ENCODE measurements at regions not wholly inside any gene's neighbourhood (a gene's known extent, or its start where the extent isn't known, plus 50 kb on each side); places are given as distances from the start of the nearest gene placed in this dataset.
A peak's percentile ranks its signal among the peaks of the same experiment; 100 is the strongest.

DNA sequence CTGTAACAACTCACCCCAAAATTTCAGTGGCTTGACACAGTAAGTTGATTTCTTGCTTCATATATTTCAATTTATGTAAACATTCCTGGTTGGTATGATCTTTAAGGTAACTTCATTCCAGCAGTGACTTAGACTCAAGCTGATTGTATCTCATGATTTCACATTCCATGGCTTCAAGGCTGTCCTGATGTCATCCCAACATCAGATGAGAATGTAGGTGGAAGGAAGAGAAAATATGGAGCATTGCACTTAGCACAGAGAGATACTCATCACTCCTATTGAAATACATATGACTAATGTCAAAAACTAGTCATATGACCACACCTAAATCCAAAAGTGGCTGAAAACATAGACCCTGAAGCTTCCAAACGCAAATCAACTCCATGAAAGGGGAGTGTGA, 793.8 kb downstream of the TBL1XR1 start:
- Histone ChIP-seq H3K36me3 (ENCODE audit: insufficient read depth, low read length, poor library complexity, severe bottlenecking) (no peaks in the 10 kb centered on the region), H3K27ac (ENCODE audit: low read depth, low read length, poor library complexity, severe bottlenecking) (no peak overlapping the region), H3K4me3 (ENCODE audit: low read depth, low read length, poor library complexity, severe bottlenecking) (no peak overlapping the region), H3K27me3 (replicated peaks; ENCODE audit: insufficient read depth, low read depth, low read length, poor library complexity) (no peaks in the 10 kb centered on the region), H3K4me1 (ENCODE audit: insufficient read depth, low read length, poor library complexity, severe bottlenecking) (no peaks in the 10 kb centered on the region), H3K9me3 (ENCODE audit: low read depth, low read length, poor library complexity, severe bottlenecking) (no peaks in the 10 kb centered on the region)
- intact Hi-C loops (cut with micrococcal nuclease; ENCODE audit: unreplicated experiment) = no loop called here
- no TSS peak for BruUV-seq (replicated peaks)
- DNase-seq (ENCODE audit: low spot score) = no peak
- CTCF ChIA-PET = no interaction called here
- POLR2A ChIA-PET (ENCODE audit: low non-redundant PET) = no interaction called here
- no peak for TF ChIP-seq EZH2 (IDR thresholded peaks at IDR 0.05; ENCODE audit: borderline replicate concordance, low read depth, low read length, poor library complexity, severe bottlenecking)
- TF ChIP-seq, protein P1, sequence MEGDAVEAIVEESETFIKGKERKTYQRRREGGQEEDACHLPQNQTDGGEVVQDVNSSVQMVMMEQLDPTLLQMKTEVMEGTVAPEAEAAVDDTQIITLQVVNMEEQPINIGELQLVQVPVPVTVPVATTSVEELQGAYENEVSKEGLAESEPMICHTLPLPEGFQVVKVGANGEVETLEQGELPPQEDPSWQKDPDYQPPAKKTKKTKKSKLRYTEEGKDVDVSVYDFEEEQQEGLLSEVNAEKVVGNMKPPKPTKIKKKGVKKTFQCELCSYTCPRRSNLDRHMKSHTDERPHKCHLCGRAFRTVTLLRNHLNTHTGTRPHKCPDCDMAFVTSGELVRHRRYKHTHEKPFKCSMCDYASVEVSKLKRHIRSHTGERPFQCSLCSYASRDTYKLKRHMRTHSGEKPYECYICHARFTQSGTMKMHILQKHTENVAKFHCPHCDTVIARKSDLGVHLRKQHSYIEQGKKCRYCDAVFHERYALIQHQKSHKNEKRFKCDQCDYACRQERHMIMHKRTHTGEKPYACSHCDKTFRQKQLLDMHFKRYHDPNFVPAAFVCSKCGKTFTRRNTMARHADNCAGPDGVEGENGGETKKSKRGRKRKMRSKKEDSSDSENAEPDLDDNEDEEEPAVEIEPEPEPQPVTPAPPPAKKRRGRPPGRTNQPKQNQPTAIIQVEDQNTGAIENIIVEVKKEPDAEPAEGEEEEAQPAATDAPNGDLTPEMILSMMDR (conservative IDR thresholded peaks at IDR 0.05; ENCODE audit: low read depth, low read length) = no peak

DNA sequence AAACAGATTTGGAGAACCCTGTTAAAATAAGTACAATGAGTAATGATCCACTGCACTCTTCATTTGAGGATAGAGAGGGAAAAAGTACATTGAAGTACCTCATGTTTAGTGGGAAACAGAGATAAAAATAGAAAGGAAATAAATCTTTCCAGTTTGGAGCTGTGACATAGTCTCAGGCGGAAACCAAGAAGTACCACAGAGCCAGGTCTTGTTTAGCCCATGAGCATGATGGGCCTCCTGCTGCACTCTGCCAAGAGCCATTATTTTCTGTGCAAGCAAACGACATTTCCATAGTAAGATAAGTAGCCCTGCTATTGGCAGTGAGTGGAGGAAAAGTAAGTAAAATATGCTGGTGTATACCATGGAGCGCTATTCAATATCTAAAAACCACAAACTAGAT, 796.1 kb downstream of the TBL1XR1 start:
- no TSS peak for BruUV-seq (replicated peaks)
- POLR2A ChIA-PET (ENCODE audit: low non-redundant PET) = interaction anchor here (0.7 kb wide), 1 partner anchor 120 kb away, joined by 3 read pairs; no protein-coding TSS in a partner anchor

DNA sequence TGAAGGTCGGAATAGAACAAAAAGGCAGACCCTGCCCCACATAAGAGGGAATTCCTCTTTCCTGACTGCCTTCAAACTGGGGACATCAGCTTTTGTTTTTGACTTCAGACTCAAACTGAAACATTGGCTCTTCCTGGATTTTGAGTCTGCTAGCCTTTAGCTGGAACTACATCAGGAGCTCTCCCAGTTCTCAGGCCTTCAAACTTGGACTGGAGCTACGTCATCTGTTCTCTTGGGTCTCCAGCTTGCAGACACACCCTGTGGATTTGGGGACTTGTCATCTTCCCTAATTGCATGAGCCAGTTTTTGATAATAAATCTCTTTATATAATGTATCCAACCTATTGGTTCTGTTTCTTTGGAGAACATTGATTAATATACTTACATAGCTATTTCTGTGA, 798.1 kb downstream of the TBL1XR1 start:
- Histone ChIP-seq H3K27me3 (replicated peaks; ENCODE audit: insufficient read depth, low read depth, low read length, poor library complexity) (no peaks in the 10 kb centered on the region), H3K4me1 (ENCODE audit: insufficient read depth, low read length, poor library complexity, severe bottlenecking) (no peaks in the 10 kb centered on the region), H3K9me3 (ENCODE audit: low read depth, low read length, poor library complexity, severe bottlenecking) (no peaks in the 10 kb centered on the region), H3K27ac (ENCODE audit: low read depth, low read length, poor library complexity, severe bottlenecking) (no peak overlapping the region), H3K4me3 (ENCODE audit: low read depth, low read length, poor library complexity, severe bottlenecking) (no peak overlapping the region), H3K36me3 (ENCODE audit: insufficient read depth, low read length, poor library complexity, severe bottlenecking) (no peaks in the 10 kb centered on the region)
- no peak for TF ChIP-seq EZH2 (IDR thresholded peaks at IDR 0.05; ENCODE audit: borderline replicate concordance, low read depth, low read length, poor library complexity, severe bottlenecking)
- TF ChIP-seq, protein P1 (conservative IDR thresholded peaks at IDR 0.05; ENCODE audit: low read depth, low read length) = no peak
- DNase-seq (ENCODE audit: low spot score) = peak; percentile 14
- ChIA-PET CTCF (no interaction called here), POLR2A (ENCODE audit: low non-redundant PET) (no interaction called here)
- intact Hi-C loops (cut with micrococcal nuclease; ENCODE audit: unreplicated experiment) = no loop called here
- BruUV-seq (replicated peaks) = no TSS peak

More for the DNA sequence above, 796.1 kb downstream of the TBL1XR1 start:
- CTCF ChIA-PET = no interaction called here
- intact Hi-C loops (cut with micrococcal nuclease; ENCODE audit: unreplicated experiment) = no loop called here
- no peaks in the 10 kb centered on the region for H3K27me3 ChIP-seq (replicated peaks; ENCODE audit: insufficient read depth, low read depth, low read length, poor library complexity)
- no peaks in the 10 kb centered on the region for H3K4me1 ChIP-seq (ENCODE audit: insufficient read depth, low read length, poor library complexity, severe bottlenecking)
- TF ChIP-seq EZH2 (IDR thresholded peaks at IDR 0.05; ENCODE audit: borderline replicate concordance, low read depth, low read length, poor library complexity, severe bottlenecking) = no peak
- TF ChIP-seq, protein P1 (conservative IDR thresholded peaks at IDR 0.05; ENCODE audit: low read depth, low read length) = no peak
- H3K9me3 ChIP-seq (ENCODE audit: low read depth, low read length, poor library complexity, severe bottlenecking) = no peaks in the 10 kb centered on the region
- H3K27ac ChIP-seq (ENCODE audit: low read depth, low read length, poor library complexity, severe bottlenecking) = no peak overlapping the region
- DNase-seq (ENCODE audit: low spot score) = no peak
- no peak overlapping the region for H3K4me3 ChIP-seq (ENCODE audit: low read depth, low read length, poor library complexity, severe bottlenecking)
- no peaks in the 10 kb centered on the region for H3K36me3 ChIP-seq (ENCODE audit: insufficient read depth, low read length, poor library complexity, severe bottlenecking)
